ENCODE measurements at regions not wholly inside any gene's neighbourhood (a gene's known extent, or its start where the extent isn't known, plus 50 kb on each side); places are given as distances from the start of the nearest gene placed in this dataset.

DNA sequence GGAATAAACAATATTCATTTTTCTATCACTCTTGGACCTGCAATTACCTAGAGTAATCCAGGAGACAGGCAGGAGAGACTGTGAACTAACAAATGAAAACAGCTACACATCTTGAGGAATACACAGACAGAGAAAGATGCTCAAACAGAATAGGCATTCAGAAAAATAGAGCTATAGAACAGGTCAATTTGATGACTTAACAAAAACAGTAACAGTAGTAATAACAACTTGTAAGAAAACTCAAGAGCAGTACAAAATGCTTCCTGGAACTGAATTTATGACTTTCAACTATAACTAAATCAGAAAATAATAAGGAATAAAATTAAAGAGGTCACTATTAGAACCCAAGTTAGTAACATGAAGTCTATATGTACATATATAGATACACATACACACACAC is 579.3 kb downstream of the TLR4 start:
- H3K4me3 ChIP-seq, result no peak overlapping the region
- TF ChIP-seq, protein P1, sequence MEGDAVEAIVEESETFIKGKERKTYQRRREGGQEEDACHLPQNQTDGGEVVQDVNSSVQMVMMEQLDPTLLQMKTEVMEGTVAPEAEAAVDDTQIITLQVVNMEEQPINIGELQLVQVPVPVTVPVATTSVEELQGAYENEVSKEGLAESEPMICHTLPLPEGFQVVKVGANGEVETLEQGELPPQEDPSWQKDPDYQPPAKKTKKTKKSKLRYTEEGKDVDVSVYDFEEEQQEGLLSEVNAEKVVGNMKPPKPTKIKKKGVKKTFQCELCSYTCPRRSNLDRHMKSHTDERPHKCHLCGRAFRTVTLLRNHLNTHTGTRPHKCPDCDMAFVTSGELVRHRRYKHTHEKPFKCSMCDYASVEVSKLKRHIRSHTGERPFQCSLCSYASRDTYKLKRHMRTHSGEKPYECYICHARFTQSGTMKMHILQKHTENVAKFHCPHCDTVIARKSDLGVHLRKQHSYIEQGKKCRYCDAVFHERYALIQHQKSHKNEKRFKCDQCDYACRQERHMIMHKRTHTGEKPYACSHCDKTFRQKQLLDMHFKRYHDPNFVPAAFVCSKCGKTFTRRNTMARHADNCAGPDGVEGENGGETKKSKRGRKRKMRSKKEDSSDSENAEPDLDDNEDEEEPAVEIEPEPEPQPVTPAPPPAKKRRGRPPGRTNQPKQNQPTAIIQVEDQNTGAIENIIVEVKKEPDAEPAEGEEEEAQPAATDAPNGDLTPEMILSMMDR (IDR thresholded peaks at IDR 0.05), result no peak
- no peaks in the 10 kb centered on the region for H3K9me3 ChIP-seq
- no peaks in the 10 kb centered on the region for H3K27me3 ChIP-seq
- H3K27ac ChIP-seq, result no peak overlapping the region
- no peaks in the 10 kb centered on the region for H3K4me1 ChIP-seq
- no peak for DNase-seq
- H3K36me3 ChIP-seq, result no peaks in the 10 kb centered on the region
- intact Hi-C loops (cut with DNase I), result no loop called here

DNA sequence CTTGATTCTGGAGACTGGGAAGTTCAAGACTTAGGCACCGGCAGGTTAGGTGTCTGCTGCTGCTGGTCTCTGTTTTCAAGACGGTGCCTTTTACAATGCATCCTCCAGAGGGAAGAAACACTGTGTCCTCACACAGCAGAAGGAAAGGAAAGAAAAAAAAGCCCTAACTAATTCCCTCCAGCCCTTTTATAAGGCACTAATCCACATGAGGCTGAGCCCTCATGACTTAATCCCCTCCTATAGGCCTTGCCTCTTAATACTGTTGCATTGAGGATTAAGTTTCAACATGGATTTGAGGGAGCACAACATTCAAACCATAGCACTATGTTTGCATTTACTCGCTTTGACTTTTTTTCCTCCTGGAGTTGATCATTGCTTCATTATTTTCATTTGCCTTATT is 585.9 kb downstream of the TLR4 start:
- Histone ChIP-seq H3K27ac (no peak overlapping the region), H3K9me3 (no peaks in the 10 kb centered on the region), H3K36me3 (no peaks in the 10 kb centered on the region), H3K4me1 (no peaks in the 10 kb centered on the region), H3K4me3 (no peak overlapping the region), H3K27me3 (no peaks in the 10 kb centered on the region)
- 59% methylated on average over 3 of the region's 3 CpGs for WGBS, 2 donors
- no peak for DNase-seq
- TF ChIP-seq, protein P1 (IDR thresholded peaks at IDR 0.05), result no peak
- no peak for TF ChIP-seq POLR2A (IDR thresholded peaks at IDR 0.05)
- intact Hi-C loops (cut with DNase I), result no loop called here

DNA sequence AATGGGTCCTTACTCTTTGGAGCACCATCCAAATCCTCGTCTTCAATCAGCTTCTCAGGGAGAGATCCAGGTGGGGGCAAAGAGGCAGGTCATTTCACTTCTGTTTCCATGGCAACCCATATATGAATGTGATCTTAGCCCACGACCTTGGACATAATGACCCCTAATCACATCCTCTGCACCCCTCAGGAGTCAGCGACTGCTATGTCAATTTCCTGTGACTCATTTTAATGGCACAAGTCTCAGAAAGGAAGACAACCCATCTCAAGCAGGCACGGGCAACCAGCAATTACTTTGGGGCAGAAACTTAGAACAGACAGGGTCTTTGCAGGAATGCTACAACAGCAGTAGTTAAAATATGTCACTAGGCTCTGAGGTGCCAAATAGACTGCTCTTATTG is 591.2 kb downstream of the TLR4 start:
- H3K9me3 ChIP-seq, result no peaks in the 10 kb centered on the region

GRCh38 chr9:118302721-118303120 is 598.5 kb downstream of the TLR4 start:
- DNase-seq, result no peak
- Histone ChIP-seq H3K36me3 (no peaks in the 10 kb centered on the region), H3K4me3 (no peak overlapping the region), H3K4me1 (no peaks in the 10 kb centered on the region), H3K27me3 (no peaks in the 10 kb centered on the region), H3K27ac (no peak overlapping the region), H3K9me3 (no peaks in the 10 kb centered on the region)
- WGBS, 2 donors, result 56 to 75% methylated on average over 2 of the region's 2 CpGs
- intact Hi-C loops (cut with DNase I), result no loop called here
- TF ChIP-seq, protein P1 (IDR thresholded peaks at IDR 0.05), result no peak
- TF ChIP-seq POLR2A (IDR thresholded peaks at IDR 0.05), result no peak

More for the DNA sequence above, 591.2 kb downstream of the TLR4 start:
- no peak overlapping the region for H3K27ac ChIP-seq
- H3K4me3 ChIP-seq, result no peak overlapping the region
- WGBS, 2 donors, result 44 to 46% methylated on average over 4 of the region's 4 CpGs
- DNase-seq, result no peak
- H3K27me3 ChIP-seq, result no peaks in the 10 kb centered on the region
- no peaks in the 10 kb centered on the region for H3K36me3 ChIP-seq
- TF ChIP-seq, protein P1 (IDR thresholded peaks at IDR 0.05), result no peak
- no peak for TF ChIP-seq POLR2A (IDR thresholded peaks at IDR 0.05)
- intact Hi-C loops (cut with DNase I), result no loop called here
- no peaks in the 10 kb centered on the region for H3K4me1 ChIP-seq

DNA sequence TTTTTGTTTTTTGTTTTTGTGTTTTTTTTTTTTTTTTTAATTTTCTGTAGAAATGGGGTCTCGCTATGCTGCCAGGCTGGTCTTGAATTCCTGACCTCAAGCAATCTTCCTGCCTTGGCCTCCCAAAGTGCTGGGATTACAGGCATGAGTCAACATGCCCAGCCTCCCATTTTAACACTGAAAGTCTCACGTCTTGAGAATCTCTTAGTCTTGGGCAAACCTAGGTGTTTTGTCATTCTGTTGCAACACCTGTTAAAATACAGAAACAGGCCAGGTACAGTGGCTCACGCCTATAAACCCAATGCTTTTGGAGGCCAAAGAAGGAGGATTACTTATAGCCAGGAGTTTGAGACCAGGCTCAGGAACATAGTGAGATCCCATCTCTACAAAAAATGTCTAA is 599.0 kb downstream of the TLR4 start:
- Histone ChIP-seq H3K27me3 (no peaks in the 10 kb centered on the region), H3K27ac (no peak overlapping the region), H3K4me1 (no peaks in the 10 kb centered on the region), H3K9me3 (no peaks in the 10 kb centered on the region), H3K36me3 (no peaks in the 10 kb centered on the region), H3K4me3 (no peak overlapping the region)
- no peak for TF ChIP-seq POLR2A (IDR thresholded peaks at IDR 0.05)
- TF ChIP-seq, protein P1 (IDR thresholded peaks at IDR 0.05), result no peak
- intact Hi-C loops (cut with DNase I), result no loop called here
- WGBS, 2 donors, result 53 to 54% methylated on average over 3 of the region's 3 CpGs
- no peak for DNase-seq
